ENCODE measurements at regions not wholly inside any gene's neighbourhood (a gene's known extent, or its start where the extent isn't known, plus 50 kb on each side); places are given as distances from the start of the nearest gene placed in this dataset.
A peak's percentile ranks its signal among the peaks of the same experiment; 100 is the strongest.
"Not testable (repeated sequence)": the region's sequence is repeated elsewhere in the genome, so short reads cannot be mapped to it uniquely, and the experiment has no call there.

- no peak for DNase-seq (ENCODE audit: low read depth)
Measured at GRCh38 chr20:57786304-57786932, 76.6 kb upstream of the PMEPA1 start.

GRCh38 chr20:57785720-57786119, 75.9 kb upstream of the PMEPA1 start:
- no peak for DNase-seq (ENCODE audit: low read depth)

- DNase-seq (ENCODE audit: low read depth): no peak
Measured at GRCh38 chr20:57785061-57785460, 75.2 kb upstream of the PMEPA1 start.

DNA sequence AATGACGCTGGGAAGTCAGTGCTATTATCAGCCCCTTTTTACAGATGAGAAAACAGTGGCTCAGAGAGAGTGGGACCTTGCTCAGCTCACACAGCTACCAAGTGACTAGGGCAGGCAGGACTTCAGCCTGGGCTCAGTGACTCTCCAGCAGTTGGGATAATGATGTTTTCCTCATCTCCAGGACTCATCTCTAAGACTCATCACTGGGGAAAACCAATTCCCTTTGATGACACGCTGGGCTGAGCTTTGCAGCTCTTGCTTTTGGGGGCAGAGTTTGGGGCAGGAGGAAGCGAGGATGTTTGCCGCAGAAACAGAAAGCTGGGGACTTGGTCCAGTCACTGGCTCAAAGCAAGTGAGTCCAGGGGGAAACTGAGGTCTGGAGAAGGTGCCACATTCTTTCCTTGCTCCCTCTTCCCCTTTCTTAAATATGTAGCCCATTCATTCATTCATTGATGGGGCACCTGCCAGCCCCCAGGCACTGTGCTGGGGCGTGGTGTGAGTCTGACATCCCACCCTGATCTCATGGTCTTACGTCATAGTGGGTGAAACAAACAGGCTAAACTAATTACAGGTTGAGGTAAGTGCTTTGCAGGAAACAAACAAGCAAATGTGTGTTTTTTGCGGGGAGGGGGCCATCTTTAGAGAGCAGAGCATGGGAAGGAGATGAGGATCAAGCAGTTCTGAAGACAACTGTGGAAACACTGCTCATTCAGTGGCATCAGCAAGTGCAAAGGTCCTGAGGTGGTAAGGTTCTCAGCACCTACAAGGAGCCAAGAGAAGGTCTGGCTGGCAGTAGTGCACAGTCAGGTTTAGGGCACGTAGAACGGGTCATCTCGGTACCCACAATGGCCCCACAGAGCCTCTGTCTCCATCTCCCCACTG, 74.4 kb upstream of the PMEPA1 start:
- no peak for DNase-seq (ENCODE audit: low read depth)

GRCh38 chr20:57783196-57783595, 73.4 kb upstream of the PMEPA1 start:
- no peak for DNase-seq (ENCODE audit: low read depth)

- DNase-seq (ENCODE audit: low read depth): no peak
Measured at GRCh38 chr20:57782631-57783041, 72.8 kb upstream of the PMEPA1 start.

- DNase-seq (ENCODE audit: low read depth): no peak
Measured at GRCh38 chr20:57781901-57782300, 72.1 kb upstream of the PMEPA1 start.

- no peak for DNase-seq (ENCODE audit: low read depth)
Measured at GRCh38 chr20:57780906-57781305, 71.1 kb upstream of the PMEPA1 start.

- DNase-seq (ENCODE audit: low read depth): no peak
Measured at GRCh38 chr20:57780398-57780797, 70.6 kb upstream of the PMEPA1 start.

- no peak for DNase-seq (ENCODE audit: low read depth)
Measured at GRCh38 chr20:57779401-57780003, 69.7 kb upstream of the PMEPA1 start.

DNA sequence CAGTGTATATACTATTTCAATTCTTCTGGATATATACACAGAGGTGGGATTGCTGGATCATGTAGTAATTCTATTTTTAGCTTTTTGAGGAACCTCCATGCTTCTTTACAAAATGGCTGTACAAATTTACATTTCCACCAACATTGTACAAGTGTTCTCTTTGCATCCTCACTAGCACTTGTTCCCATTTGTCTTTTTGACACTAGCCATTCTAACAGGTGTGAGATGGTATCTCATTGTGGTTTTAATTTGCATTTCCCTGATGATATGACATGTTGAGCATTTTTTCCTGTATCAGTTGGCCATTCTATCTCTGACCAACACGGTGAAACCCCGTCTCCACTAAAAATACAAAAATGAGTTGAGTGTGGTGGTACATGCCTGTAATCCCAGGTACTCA, 68.1 kb upstream of the PMEPA1 start:
- no peak for DNase-seq (ENCODE audit: low read depth)

DNA sequence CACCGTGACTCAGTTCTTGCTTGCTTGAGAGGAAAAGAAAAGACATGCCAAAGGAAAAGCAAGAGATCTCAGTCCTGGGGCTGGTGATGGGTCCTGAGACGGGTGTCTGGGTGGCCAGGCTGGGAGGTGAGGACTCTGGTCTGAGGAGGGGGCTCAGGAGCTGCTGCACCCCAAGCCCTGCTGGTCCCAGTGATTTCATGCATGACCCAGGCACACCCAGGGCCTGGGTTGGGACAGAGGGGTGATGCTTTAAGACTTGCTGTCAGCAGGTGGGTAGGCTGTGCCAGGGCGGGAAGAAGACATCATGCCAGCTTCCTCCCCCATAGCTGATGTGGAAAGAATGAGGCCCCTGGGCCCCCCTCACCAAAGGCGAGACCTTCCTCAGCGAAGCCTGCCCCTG, 65.1 kb upstream of the PMEPA1 start:
- DNase-seq (ENCODE audit: low read depth): no peak

DNA sequence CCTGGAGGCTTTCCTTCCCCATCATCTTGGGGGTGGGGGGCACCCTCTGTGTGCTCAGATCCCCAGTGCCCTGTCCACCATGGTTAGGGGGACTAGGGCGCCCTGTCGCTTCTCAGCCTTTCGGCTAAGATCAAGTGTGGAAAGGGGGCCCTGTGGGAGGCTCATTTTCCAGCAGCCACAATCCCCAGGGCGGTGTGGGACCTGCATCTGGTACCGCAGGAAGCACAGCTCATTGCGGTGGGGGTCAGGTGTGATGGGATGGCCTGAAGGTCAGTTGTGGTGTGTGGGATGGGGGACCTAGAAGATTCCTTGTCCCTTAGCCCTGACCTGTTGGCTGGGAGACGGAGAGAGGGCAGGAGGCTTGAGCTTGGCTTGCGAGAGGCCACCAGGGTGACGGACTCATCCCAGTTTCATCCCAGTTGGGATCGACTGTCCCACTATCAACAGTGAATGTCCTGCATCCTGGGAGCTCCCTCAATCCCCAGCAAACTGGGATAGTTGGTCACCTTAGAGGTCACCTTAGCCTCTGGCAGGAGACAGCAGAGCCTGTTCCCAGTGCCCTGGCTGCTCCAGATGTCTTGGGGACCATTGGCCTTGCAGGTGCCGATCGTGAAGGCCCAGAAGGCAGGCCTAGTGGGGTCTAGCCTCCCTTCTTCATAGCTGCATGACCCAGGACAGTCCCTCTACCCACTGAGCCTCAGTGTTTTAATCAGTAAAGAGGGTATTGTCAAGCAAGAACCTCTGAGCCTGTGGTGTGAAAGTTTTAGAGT, 64.5 kb upstream of the PMEPA1 start:
- no peak for DNase-seq (ENCODE audit: low read depth)

- DNase-seq (ENCODE audit: low read depth): no peak
Measured at GRCh38 chr20:57773059-57773815, 63.4 kb upstream of the PMEPA1 start.

DNA sequence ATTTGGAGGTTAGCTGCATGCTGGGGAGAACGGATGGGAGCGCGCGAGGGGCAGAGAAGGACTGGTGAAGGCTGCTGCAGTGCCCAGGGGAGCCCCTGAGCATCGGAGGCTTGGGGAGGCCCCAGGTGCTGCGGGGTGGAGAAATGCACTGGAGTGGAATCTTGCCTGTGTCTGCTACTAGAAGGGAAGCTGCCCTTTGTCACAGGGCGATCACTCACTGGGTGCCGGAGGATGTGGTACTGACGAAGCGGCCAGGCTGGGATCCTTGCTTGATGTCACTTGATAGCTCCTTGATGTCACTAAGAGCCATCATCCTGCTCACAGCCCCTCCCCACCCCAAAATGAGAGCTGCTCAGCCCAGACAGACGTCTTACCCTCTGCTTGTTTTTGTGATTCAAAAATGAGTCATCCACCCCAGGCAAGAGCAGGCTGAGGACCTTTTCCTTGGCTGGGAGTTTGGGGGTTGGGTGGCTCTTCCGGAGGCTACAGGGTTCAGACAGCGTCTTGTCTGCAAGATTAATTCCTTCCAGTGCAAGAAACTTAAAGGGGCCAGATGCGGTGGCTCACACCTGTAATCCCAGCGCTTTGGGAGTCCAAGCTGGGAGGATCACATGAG, 62.6 kb upstream of the PMEPA1 start:
- DNase-seq (ENCODE audit: low read depth): peak; percentile 62

GRCh38 chr20:57770852-57771720, 61.3 kb upstream of the PMEPA1 start:
- no peak for DNase-seq (ENCODE audit: low read depth)

DNA sequence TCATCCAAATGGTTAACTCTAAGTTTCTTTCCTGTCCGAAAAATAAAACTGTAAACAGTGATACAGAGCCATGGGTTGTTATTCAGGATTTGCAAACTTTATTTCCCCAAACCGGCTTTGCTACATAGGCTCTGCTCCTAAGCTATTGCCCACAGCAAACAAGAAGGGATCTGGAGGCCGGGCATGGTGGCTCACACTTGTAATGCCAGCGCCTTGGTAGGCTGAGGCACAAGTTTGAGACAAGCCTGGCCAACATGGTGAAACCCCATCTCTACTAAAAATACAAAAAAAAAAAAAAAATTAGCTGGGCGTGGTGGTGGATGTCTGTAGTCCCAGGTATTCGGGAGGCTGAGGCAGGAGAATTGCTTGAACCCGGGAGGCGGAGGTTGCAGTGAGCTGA, 60.6 kb upstream of the PMEPA1 start:
- DNase-seq (ENCODE audit: low read depth): not testable (repeated sequence)

- no peak for DNase-seq (ENCODE audit: low read depth)
Measured at GRCh38 chr20:57769756-57770155, 59.9 kb upstream of the PMEPA1 start.

DNA sequence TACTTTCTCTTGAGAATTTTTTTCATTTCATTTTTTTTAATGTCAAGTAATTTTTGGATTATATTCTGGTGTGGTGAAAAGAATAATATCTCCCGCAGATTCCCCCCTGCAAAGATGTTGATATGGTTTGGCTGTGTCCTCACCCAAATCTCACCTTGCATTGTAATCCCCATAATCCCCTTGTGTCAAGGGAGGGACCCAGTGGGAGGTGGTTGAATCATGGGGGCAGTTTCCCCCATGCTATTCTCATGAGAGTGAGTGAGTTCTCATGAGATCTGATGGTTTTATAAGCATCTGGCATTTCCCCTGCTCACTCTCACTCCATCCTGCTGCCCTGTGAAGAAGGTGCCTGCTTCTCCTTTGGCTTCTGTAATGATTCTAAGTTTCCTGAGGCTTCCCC, 58.7 kb upstream of the PMEPA1 start:
- no peak for DNase-seq (ENCODE audit: low read depth)

GRCh38 chr20:57767441-57767840, 57.6 kb upstream of the PMEPA1 start:
- no peak for DNase-seq (ENCODE audit: low read depth)

Measured in non-pigmented ciliary epithelial cell (primary cell).